Muscle layer of colon (tissue), 2 donors: ENCODE measurements at regions not wholly inside any gene's neighbourhood (a gene's known extent, or its start where the extent isn't known, plus 50 kb on each side); places are given as distances from the start of the nearest gene placed in this dataset.

Experiments
- H3K27ac ChIP-seq: one replicate; pipeline ENCODE4 v1.7.0; 2013; ENCODE audit warnings: low read depth, mild to moderate bottlenecking, low read length, moderate library complexity
- H3K27me3 ChIP-seq, 2 donors: one replicate each; pipeline ENCODE4 v1.7.0; 2013; ENCODE audit warnings: low read length in 2 of 2, mild to moderate bottlenecking in 2 of 2; ENCODE audit not compliant: insufficient read depth in 2 of 2, control insufficient read depth in 1 of 2
- H3K36me3 ChIP-seq: one replicate; pipeline ENCODE4 v1.7.0; 2013; ENCODE audit warnings: mild to moderate bottlenecking, low read length; ENCODE audit not compliant: insufficient read depth
- H3K4me1 ChIP-seq: one replicate; pipeline ENCODE4 v1.7.0; 2013; ENCODE audit warnings: mild to moderate bottlenecking, low read length; ENCODE audit not compliant: insufficient read depth
- H3K4me3 ChIP-seq, 2 donors: one replicate each; pipeline ENCODE4 v1.7.0; 2013; ENCODE audit warnings: low read length in 2 of 2, low read depth in 1 of 2, mild to moderate bottlenecking in 1 of 2, moderate library complexity in 1 of 2
- H3K9ac ChIP-seq: one replicate; pipeline ENCODE4 v1.7.0; 2013; ENCODE audit warnings: low read length
- H3K9me3 ChIP-seq: one replicate; pipeline ENCODE4 v1.7.0; 2013; ENCODE audit warnings: mild to moderate bottlenecking, low read length
- donor health status: abdominal sarcoma.
- donor health status: Adenocarcinoma of cecum.

DNA sequence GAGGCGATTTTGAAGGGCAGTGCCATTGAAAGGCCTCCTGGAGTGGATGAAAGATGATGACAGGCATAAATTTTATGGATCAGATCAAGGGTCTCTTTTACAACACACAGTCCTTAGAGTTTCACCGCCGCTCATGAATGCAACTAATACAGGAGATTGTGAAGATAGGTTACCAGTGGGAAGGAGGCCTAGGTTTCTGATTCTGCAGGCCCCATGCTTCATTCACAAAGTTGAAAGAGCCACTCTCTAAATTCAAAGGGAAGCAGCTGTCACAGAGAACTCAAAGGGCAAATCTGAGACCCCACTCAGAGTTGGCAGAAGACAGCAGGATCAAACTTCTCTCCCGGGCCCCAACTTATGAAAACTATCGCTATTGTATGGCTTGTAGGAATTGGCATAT lies 137.6 kb downstream of the MAP3K7 start:
- Histone ChIP-seq H3K27ac (no peak overlapping the region), H3K9ac (no peak overlapping the region), H3K36me3 (no peaks in the 10 kb centered on the region), H3K4me1 (no peaks in the 10 kb centered on the region), H3K4me3 (no peak overlapping the region), H3K27me3 (no peaks in the 10 kb centered on the region), H3K9me3 (no peaks in the 10 kb centered on the region)

GRCh38 chr6:90448836-90449235 lies 138.0 kb downstream of the MAP3K7 start:
- H3K27ac ChIP-seq, result no peak overlapping the region
- H3K9me3 ChIP-seq, result no peaks in the 10 kb centered on the region
- H3K27me3 ChIP-seq, result no peaks in the 10 kb centered on the region
- no peak overlapping the region for H3K9ac ChIP-seq
- H3K4me3 ChIP-seq, result no peak overlapping the region
- H3K36me3 ChIP-seq, result no peaks in the 10 kb centered on the region
- no peaks in the 10 kb centered on the region for H3K4me1 ChIP-seq

DNA sequence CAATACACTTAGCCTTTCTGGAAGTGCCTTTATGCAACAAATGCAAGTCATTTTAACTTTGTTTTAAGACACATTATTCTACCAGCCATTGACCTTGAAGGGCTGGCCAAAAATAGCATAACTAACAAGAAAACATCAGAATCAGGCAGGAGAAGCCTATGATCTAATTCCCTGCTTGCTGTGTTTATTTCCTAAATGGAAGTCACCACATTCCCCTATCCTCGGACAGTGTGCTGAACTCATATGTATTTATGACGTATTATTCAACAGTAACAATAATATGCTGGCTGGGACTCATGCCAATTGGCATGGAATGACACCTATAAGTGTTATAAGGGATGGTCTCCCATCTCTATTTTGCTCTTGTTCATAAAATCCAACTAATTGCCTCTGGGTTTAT lies 140.7 kb downstream of the MAP3K7 start:
- Histone ChIP-seq H3K4me1 (no peaks in the 10 kb centered on the region), H3K9ac (no peak overlapping the region), H3K27me3 (no peaks in the 10 kb centered on the region), H3K4me3 (no peak overlapping the region), H3K27ac (no peak overlapping the region), H3K9me3 (no peaks in the 10 kb centered on the region), H3K36me3 (no peaks in the 10 kb centered on the region)

DNA sequence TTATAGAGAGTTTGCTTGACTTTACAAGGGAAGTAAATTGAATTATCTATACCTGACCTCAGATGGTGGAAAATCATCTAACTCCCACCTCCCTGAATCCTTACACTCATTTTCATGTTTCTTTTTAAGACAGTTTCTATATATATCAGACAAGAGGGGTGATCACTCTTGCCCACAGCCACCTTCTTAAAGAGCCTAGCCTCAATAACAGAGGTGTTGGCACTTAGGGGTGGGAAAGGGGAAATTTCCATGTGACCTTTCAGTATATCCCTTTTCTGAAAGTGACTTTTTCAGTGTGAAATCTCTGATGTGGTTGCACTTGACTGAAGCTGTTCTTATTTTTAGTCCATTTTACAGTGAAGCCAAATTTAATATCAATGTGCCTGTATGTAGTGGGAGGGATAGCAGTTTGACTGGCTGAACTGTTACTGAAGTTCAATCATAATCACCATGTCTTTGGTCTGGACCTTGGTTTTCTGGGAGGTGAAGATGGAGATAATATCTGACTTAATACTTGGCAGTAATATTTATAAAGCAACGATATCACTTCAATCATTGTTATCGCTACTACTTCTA lies 141.3 kb downstream of the MAP3K7 start:
- H3K27me3 ChIP-seq, result no peaks in the 10 kb centered on the region
- H3K9me3 ChIP-seq, result no peaks in the 10 kb centered on the region
- no peak overlapping the region for H3K27ac ChIP-seq
- H3K9ac ChIP-seq, result no peak overlapping the region
- H3K4me1 ChIP-seq, result no peaks in the 10 kb centered on the region
- H3K36me3 ChIP-seq, result no peaks in the 10 kb centered on the region
- H3K4me3 ChIP-seq, result no peak overlapping the region

GRCh38 chr6:90444160-90444714 lies 142.6 kb downstream of the MAP3K7 start:
- Histone ChIP-seq H3K9ac (no peak overlapping the region), H3K27me3 (no peaks in the 10 kb centered on the region), H3K4me1 (no peaks in the 10 kb centered on the region), H3K4me3 (no peak overlapping the region), H3K27ac (no peak overlapping the region), H3K36me3 (no peaks in the 10 kb centered on the region), H3K9me3 (no peaks in the 10 kb centered on the region)

- H3K4me1 ChIP-seq, result no peaks in the 10 kb centered on the region
- no peaks in the 10 kb centered on the region for H3K9me3 ChIP-seq
- H3K27me3 ChIP-seq, result no peaks in the 10 kb centered on the region
- H3K27ac ChIP-seq, result no peak overlapping the region
- H3K4me3 ChIP-seq, result no peak overlapping the region
- H3K36me3 ChIP-seq, result no peaks in the 10 kb centered on the region
- no peak overlapping the region for H3K9ac ChIP-seq
Observed at GRCh38 chr6:90442366-90442765, 144.5 kb downstream of the MAP3K7 start.

DNA sequence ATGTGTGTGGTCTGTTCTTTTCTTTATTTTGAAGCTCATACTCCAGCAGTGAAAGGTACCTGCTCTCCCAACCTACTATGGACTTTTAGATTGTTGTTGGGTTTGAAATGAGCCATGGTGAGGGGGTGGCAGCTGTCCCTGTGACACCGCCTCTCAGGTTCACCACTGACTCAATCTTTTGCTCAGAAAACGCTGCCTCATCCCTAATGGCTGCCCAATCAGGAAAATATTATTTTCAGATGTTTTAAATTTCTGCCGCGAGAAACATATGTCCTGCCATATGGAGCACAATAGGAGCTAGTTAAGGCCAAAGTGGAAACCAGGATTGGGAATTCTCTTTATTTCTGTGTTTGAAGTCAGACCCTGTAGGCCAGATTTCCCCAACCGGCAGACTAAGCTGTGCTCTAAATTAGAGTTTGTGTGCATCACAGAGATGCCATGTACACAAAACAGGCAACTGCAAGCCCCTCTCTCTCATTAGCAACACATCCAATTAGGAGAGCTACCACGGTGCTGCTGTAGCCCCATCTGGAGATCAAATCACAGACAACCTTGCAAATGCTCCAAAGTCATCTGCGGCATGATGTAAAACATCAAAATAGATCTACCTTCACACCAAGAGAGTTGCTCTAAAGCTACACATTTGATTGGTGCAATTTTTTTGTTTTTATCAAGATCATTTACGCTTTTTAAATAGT lies 144.1 kb upstream of the BACH2 start:
- no peaks in the 10 kb centered on the region for H3K36me3 ChIP-seq
- no peaks in the 10 kb centered on the region for H3K4me1 ChIP-seq
- no peak overlapping the region for H3K9ac ChIP-seq
- no peak overlapping the region for H3K4me3 ChIP-seq
- no peaks in the 10 kb centered on the region for H3K9me3 ChIP-seq
- no peak overlapping the region for H3K27ac ChIP-seq
- no peaks in the 10 kb centered on the region for H3K27me3 ChIP-seq

DNA sequence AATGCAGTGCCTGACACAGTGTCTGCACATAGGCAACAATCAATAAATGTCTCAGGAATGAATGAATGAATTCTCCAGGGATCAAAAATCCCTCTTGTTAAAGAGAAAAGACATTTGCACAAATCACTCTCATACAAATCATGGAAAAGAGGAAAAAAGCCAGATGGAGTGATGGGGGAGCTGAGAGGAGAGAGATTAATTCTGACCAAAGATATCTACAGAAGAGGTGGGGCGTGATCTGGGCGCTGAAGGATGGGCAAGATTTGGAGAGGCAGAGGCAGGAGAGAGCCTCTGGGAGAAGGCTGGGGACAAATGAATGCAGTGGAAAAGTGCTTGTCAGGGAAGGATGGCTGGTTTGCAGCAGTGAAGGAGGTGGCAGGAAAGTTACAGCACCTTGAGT lies 142.9 kb upstream of the BACH2 start:
- Histone ChIP-seq H3K9me3 (no peaks in the 10 kb centered on the region), H3K27ac (no peak overlapping the region), H3K27me3 (no peaks in the 10 kb centered on the region)

GRCh38 chr6:90436403-90436802 lies 139.8 kb upstream of the BACH2 start:
- no peaks in the 10 kb centered on the region for H3K9me3 ChIP-seq
- no peaks in the 10 kb centered on the region for H3K4me1 ChIP-seq
- no peak overlapping the region for H3K9ac ChIP-seq
- H3K36me3 ChIP-seq, result no peaks in the 10 kb centered on the region
- no peaks in the 10 kb centered on the region for H3K27me3 ChIP-seq
- H3K27ac ChIP-seq, result no peak overlapping the region
- H3K4me3 ChIP-seq, result no peak overlapping the region

More for the DNA sequence above, 142.9 kb upstream of the BACH2 start:
- H3K4me3 ChIP-seq, result no peak overlapping the region
- no peaks in the 10 kb centered on the region for H3K36me3 ChIP-seq
- no peaks in the 10 kb centered on the region for H3K4me1 ChIP-seq
- no peak overlapping the region for H3K9ac ChIP-seq

DNA sequence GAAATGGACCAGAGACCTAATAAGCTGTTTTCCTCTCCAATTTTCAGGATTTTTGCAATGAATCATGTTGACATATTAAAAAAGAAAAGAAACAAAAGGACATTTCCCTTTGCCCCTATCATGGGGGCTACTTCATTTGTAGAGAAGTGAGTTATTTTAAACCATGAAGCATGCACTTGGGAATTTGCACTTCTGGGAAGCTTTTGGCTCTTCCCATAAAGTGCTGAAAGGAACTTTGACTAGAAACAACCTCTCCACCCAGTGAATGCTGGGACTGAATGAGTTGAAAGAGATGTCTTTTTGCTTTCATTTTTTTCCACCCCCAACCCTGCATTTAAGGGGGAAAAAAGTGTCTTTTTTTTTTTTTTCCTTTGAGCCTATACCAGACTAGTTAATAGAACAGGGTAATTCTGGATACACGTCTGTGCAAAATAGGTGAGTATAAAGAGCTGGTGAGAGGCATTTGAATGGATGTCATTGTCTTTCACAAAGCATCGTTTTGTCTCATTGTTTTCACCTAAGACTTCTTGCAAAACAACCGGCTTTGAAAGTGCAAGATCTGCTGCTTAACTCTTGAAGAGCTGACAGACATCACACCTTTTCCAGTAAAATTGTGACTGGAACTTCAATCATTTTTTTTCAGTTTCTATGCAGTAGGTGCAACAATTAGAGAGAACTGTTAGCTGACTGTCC lies 138.7 kb upstream of the BACH2 start:
- Histone ChIP-seq H3K4me1 (no peaks in the 10 kb centered on the region), H3K4me3 (no peak overlapping the region), H3K36me3 (no peaks in the 10 kb centered on the region), H3K27me3 (no peaks in the 10 kb centered on the region), H3K27ac (no peak overlapping the region), H3K9ac (no peak overlapping the region), H3K9me3 (no peaks in the 10 kb centered on the region)

GRCh38 chr6:90434094-90434493 lies 137.5 kb upstream of the BACH2 start:
- no peak overlapping the region for H3K4me3 ChIP-seq
- H3K36me3 ChIP-seq, result no peaks in the 10 kb centered on the region
- no peak overlapping the region for H3K27ac ChIP-seq
- no peak overlapping the region for H3K9ac ChIP-seq
- H3K9me3 ChIP-seq, result peaks cover 5% of the 10 kb centered on the region
- no peaks in the 10 kb centered on the region for H3K27me3 ChIP-seq
- no peaks in the 10 kb centered on the region for H3K4me1 ChIP-seq
